Chondrocyte (in vitro differentiated cells): ENCODE measurements at regions not wholly inside any gene's neighbourhood (a gene's known extent, or its start where the extent isn't known, plus 50 kb on each side); places are given as distances from the start of the nearest gene placed in this dataset.

Source experiments
- DNase-seq: peaks from one replicate; pipeline ENCODE4 v3.0.0; 2021; ENCODE audit warnings: mixed read lengths, low spot score
- H3K27ac Mint-ChIP-seq: one replicate; pipeline ENCODE4 v1.8.0; 2021; ENCODE audit warnings: mild to moderate bottlenecking, moderate library complexity, mixed read lengths; ENCODE audit not compliant: unreplicated experiment
- H3K27me3 Mint-ChIP-seq: 2 replicates; pipeline ENCODE4 v1.8.0; 2021; ENCODE audit warnings: low read depth, mixed read lengths
- H3K36me3 Mint-ChIP-seq: 2 replicates; pipeline ENCODE4 v1.8.0; 2021; ENCODE audit warnings: low read depth, mixed read lengths
- H3K4me1 Mint-ChIP-seq: 2 replicates; pipeline ENCODE4 v1.8.0; 2021; ENCODE audit warnings: low read depth, mild to moderate bottlenecking, mixed read lengths
- H3K4me3 Mint-ChIP-seq: one replicate; pipeline ENCODE4 v1.8.0; 2021; ENCODE audit warnings: mild to moderate bottlenecking, moderate library complexity, mixed read lengths; ENCODE audit not compliant: unreplicated experiment
- H3K9me3 Mint-ChIP-seq: 2 replicates; pipeline ENCODE4 v1.8.0; 2021; ENCODE audit warnings: low read depth, mixed read lengths
- CTCF ChIP-seq: fragments of 200-600 bp; sonication (generic); IDR thresholded peaks from 2 replicates; pipeline ENCODE4 v1.5.0; 2021; ENCODE audit warnings: antibody characterized with exemption, mild to moderate bottlenecking, moderate library complexity

- Mint-ChIP-seq H3K27me3 (peaks cover 2% of the 10 kb centered on the region), H3K4me1 (no peaks in the 10 kb centered on the region), H3K4me3 (no peak overlapping the region), H3K9me3 (no peaks in the 10 kb centered on the region), H3K36me3 (no peaks in the 10 kb centered on the region), H3K27ac (no peak overlapping the region)
- DNase-seq: no peak
- no peak for TF ChIP-seq CTCF
Observed at GRCh38 chr4:177960566-177960965, 518.3 kb upstream of the AGA start.

- no peak for TF ChIP-seq CTCF
- no peak for DNase-seq
- H3K4me1 Mint-ChIP-seq: no peaks in the 10 kb centered on the region
- no peak overlapping the region for H3K27ac Mint-ChIP-seq
- no peak overlapping the region for H3K4me3 Mint-ChIP-seq
- H3K9me3 Mint-ChIP-seq: no peaks in the 10 kb centered on the region
- H3K27me3 Mint-ChIP-seq: peaks cover 2% of the 10 kb centered on the region
- H3K36me3 Mint-ChIP-seq: no peaks in the 10 kb centered on the region
Observed at GRCh38 chr4:177961761-177962380, 519.6 kb upstream of the AGA start.

- no peaks in the 10 kb centered on the region for H3K9me3 Mint-ChIP-seq
- H3K36me3 Mint-ChIP-seq: no peaks in the 10 kb centered on the region
- TF ChIP-seq CTCF: no peak
- H3K4me3 Mint-ChIP-seq: no peak overlapping the region
- DNase-seq: no peak
- no peaks in the 10 kb centered on the region for H3K4me1 Mint-ChIP-seq
- H3K27ac Mint-ChIP-seq: no peak overlapping the region
- H3K27me3 Mint-ChIP-seq: peaks cover 2% of the 10 kb centered on the region
Observed at GRCh38 chr4:177964061-177964460, 521.8 kb upstream of the AGA start.

- H3K4me1 Mint-ChIP-seq: no peaks in the 10 kb centered on the region
- H3K4me3 Mint-ChIP-seq: no peak overlapping the region
- peaks cover 2% of the 10 kb centered on the region for H3K27me3 Mint-ChIP-seq
- no peak for DNase-seq
- no peaks in the 10 kb centered on the region for H3K36me3 Mint-ChIP-seq
- H3K27ac Mint-ChIP-seq: no peak overlapping the region
- no peaks in the 10 kb centered on the region for H3K9me3 Mint-ChIP-seq
- TF ChIP-seq CTCF: no peak
Observed at GRCh38 chr4:177964693-177965168, 522.5 kb upstream of the AGA start.

GRCh38 chr4:177967328-177967727 lies 525.1 kb upstream of the AGA start:
- no peak for TF ChIP-seq CTCF
- peaks cover 2% of the 10 kb centered on the region for H3K27me3 Mint-ChIP-seq
- H3K27ac Mint-ChIP-seq: no peak overlapping the region
- H3K9me3 Mint-ChIP-seq: no peaks in the 10 kb centered on the region
- no peaks in the 10 kb centered on the region for H3K36me3 Mint-ChIP-seq
- no peak overlapping the region for H3K4me3 Mint-ChIP-seq
- H3K4me1 Mint-ChIP-seq: no peaks in the 10 kb centered on the region
- DNase-seq: no peak
